ENCODE measurements at regions not wholly inside any gene's neighbourhood (a gene's known extent, or its start where the extent isn't known, plus 50 kb on each side); places are given as distances from the start of the nearest gene placed in this dataset.
"Not testable (repeated sequence)": the region's sequence is repeated elsewhere in the genome, so short reads cannot be mapped to it uniquely, and the experiment has no call there.

- no peak for DNase-seq (ENCODE audit: low read depth in 3 of 3)
Measured at GRCh38 chr10:117492504-117492903, 50.0 kb upstream of the EMX2 start.

GRCh38 chr10:117488004-117488403 is 54.5 kb upstream of the EMX2 start:
- no peak for DNase-seq (ENCODE audit: low read depth in 3 of 3)

- no peak for DNase-seq (ENCODE audit: low read depth in 3 of 3)
Measured at GRCh38 chr10:117486606-117487005, 55.9 kb upstream of the EMX2 start.

- no peak for DNase-seq (ENCODE audit: low read depth in 3 of 3)
Measured at GRCh38 chr10:117483056-117483590, 59.4 kb upstream of the EMX2 start.

- not testable (repeated sequence) for DNase-seq (ENCODE audit: low read depth in 3 of 3)
Measured at GRCh38 chr10:117481011-117481410, 61.5 kb upstream of the EMX2 start.

- DNase-seq (ENCODE audit: low read depth in 3 of 3), result no peak
Measured at GRCh38 chr10:117480097-117480496, 62.4 kb upstream of the EMX2 start.

- DNase-seq (ENCODE audit: low read depth in 3 of 3), result no peak
Measured at GRCh38 chr10:117477961-117478670, 64.4 kb upstream of the EMX2 start.

GRCh38 chr10:117477211-117477947 is 65.2 kb upstream of the EMX2 start:
- no peak for DNase-seq (ENCODE audit: low read depth in 3 of 3)

GRCh38 chr10:117476716-117477115 is 65.8 kb upstream of the EMX2 start:
- DNase-seq (ENCODE audit: low read depth in 3 of 3), result no peak

GRCh38 chr10:117476281-117476680 is 66.3 kb upstream of the EMX2 start:
- no peak for DNase-seq (ENCODE audit: low read depth in 3 of 3)

GRCh38 chr10:117472872-117473271 is 69.7 kb upstream of the EMX2 start:
- no peak for DNase-seq (ENCODE audit: low read depth in 3 of 3)

GRCh38 chr10:117471344-117471874 is 71.1 kb upstream of the EMX2 start:
- DNase-seq (ENCODE audit: low read depth in 3 of 3), result no peak

GRCh38 chr10:117470733-117471132 is 71.8 kb upstream of the EMX2 start:
- no peak for DNase-seq (ENCODE audit: low read depth in 3 of 3)

- DNase-seq (ENCODE audit: low read depth in 3 of 3), result no peak
Measured at GRCh38 chr10:117468665-117469064, 73.9 kb upstream of the EMX2 start.

- DNase-seq (ENCODE audit: low read depth in 3 of 3), result no peak
Measured at GRCh38 chr10:117464176-117464575, 78.4 kb upstream of the EMX2 start.

GRCh38 chr10:117463545-117463920 is 79.0 kb upstream of the EMX2 start:
- no peak for DNase-seq (ENCODE audit: low read depth in 3 of 3)

GRCh38 chr10:117462816-117463544 is 79.6 kb upstream of the EMX2 start:
- no peak for DNase-seq (ENCODE audit: low read depth in 3 of 3)

GRCh38 chr10:117462424-117462792 is 80.1 kb upstream of the EMX2 start:
- no peak for DNase-seq (ENCODE audit: low read depth in 3 of 3)

GRCh38 chr10:117461766-117462423 is 80.7 kb upstream of the EMX2 start:
- no peak for DNase-seq (ENCODE audit: low read depth in 3 of 3)

- DNase-seq (ENCODE audit: low read depth in 3 of 3), result no peak
Measured at GRCh38 chr10:117460846-117461765, 81.4 kb upstream of the EMX2 start.

GRCh38 chr10:117458571-117458970 is 83.3 kb upstream of the PDZD8 start:
- no peak for DNase-seq (ENCODE audit: low read depth in 3 of 3)

All from stimulated activated CD4-positive, alpha-beta T cell treated with anti-CD3 and anti-CD28 coated beads, TNF-alpha, amount 100 ng/mL, for 4 hours (primary cell).